ENCODE measurements at regions not wholly inside any gene's neighbourhood (a gene's known extent, or its start where the extent isn't known, plus 50 kb on each side); places are given as distances from the start of the nearest gene placed in this dataset.

GRCh38 chr11:110827276-110827675 lies 115.0 kb upstream of the ARHGAP20 start:
- TF ChIP-seq CTCF (IDR thresholded peaks at IDR 0.05 in 4 of 5, conservative IDR thresholded peaks at IDR 0.05 in 1 of 5) (no peak), POLR2A (IDR thresholded peaks at IDR 0.05) (no peak)
